Adrenal gland (tissue), 9 donors: ENCODE measurements at regions not wholly inside any gene's neighbourhood (a gene's known extent, or its start where the extent isn't known, plus 50 kb on each side); places are given as distances from the start of the nearest gene placed in this dataset.

Source experiments
- DNase-seq, 7 donors: peaks; one replicate each; pipeline ENCODE4 v3.0.0-alpha.2; 2019 to 2020
- H3K27ac ChIP-seq, 5 donors: fragments of 200-600 bp; sonication (generic) in 4 of 5; 1 replicate in 3 of 5; 2 replicates in 2 of 5; pipeline versions ENCODE4 v1.5.1 to v1.8.0; 2016 to 2020; ENCODE audit warnings: mild to moderate bottlenecking in 1 of 5
- H3K27me3 ChIP-seq: fragments of 200-600 bp; 2 replicates; pipeline ENCODE4 v1.8.0; 2021
- H3K36me3 ChIP-seq, 2 donors: fragments of 200-600 bp; replicated peaks in 1 of 2; 1 replicate in 1 of 2; 2 replicates in 1 of 2; pipeline versions ENCODE4 v1.5.1 to v1.8.0; 2018 to 2022
- H3K4me1 ChIP-seq, 2 donors: fragments of 200-600 bp; replicated peaks in 1 of 2; 1 replicate in 1 of 2; 2 replicates in 1 of 2; pipeline versions ENCODE4 v1.5.1 to v1.8.0; 2018 to 2021
- H3K4me3 ChIP-seq, 4 donors: fragments of 200-600 bp; sonication (generic) in 3 of 4; one replicate each; pipeline ENCODE4 v1.5.1; 2016 to 2018
- H3K9me3 ChIP-seq, 3 donors: fragments of 200-600 bp; sonication (generic) in 1 of 3; replicated peaks in 1 of 3; 1 replicate in 2 of 3; 2 replicates in 1 of 3; pipeline versions ENCODE4 v1.5.1 to v1.8.0; 2016 to 2021
- CTCF ChIP-seq, 6 experiments: fragments of 450-650 bp in 4 of 6; fragments of 200-600 bp in 2 of 6; sonication (generic) in 1 of 6; IDR thresholded peaks; 1 replicate in 5 of 6; 2 replicates in 1 of 6; pipeline versions ENCODE4 v1.5.1 to v1.8.0; 2016 to 2021; ENCODE audit warnings: antibody characterized with exemption in 6 of 6, mild to moderate bottlenecking in 2 of 6, moderate library complexity in 1 of 6
- POLR2A ChIP-seq, 2 donors: fragments of 450-650 bp; IDR thresholded peaks; one replicate each; pipeline ENCODE4 v1.6.1; 2017; ENCODE audit warnings: antibody characterized with exemption in 2 of 2, mild to moderate bottlenecking in 2 of 2, moderate library complexity in 1 of 2
- WGBS, 4 donors: extraction: QIAGEN DNeasy Blood & Tissue Kit in 2 of 4; methylation state at CpG; one replicate each; pipeline versions ENCODE4 v1.1.5 to v1.1.7; 2013 to 2017; 5-methylcytosine and 5-hydroxymethylcytosine counted together
- intact Hi-C, 2 donors: fragments of 100-400 bp; cut with DNase I; formaldehyde crosslinking; loops; one replicate each; pipeline versions ENCODE4 v1.14.1 to v1.15.0; 2022 to 2023
- donor health status: healthy with polysubstance abuse.
- donor health status: Bipolar disorder and iron deficiency.
- donor health status: DM: yes; HTN: yes; CAD: no.
- donor health status: DM: no; HTN: no; CAD: no.
- donor health status: DM: no; HTN: no; CAD: no.

- no peaks in the 10 kb centered on the region for H3K9me3 ChIP-seq
- H3K27ac ChIP-seq = no peak overlapping the region
- no peaks in the 10 kb centered on the region for H3K36me3 ChIP-seq
- no peaks in the 10 kb centered on the region for H3K27me3 ChIP-seq
- no peak for DNase-seq
- TF ChIP-seq POLR2A (IDR thresholded peaks at IDR 0.05) (no peak), CTCF (IDR thresholded peaks at IDR 0.05) (no peak)
- H3K4me1 ChIP-seq = no peaks in the 10 kb centered on the region
- no peak overlapping the region for H3K4me3 ChIP-seq
- 61 to 73% (median 69%) methylated on average over 2 of the region's 2 CpGs for WGBS, 4 donors
- intact Hi-C loops = no loop called here
Observed at GRCh38 chr18:43776997-43777396, 499.7 kb upstream of the SYT4 start.

DNA sequence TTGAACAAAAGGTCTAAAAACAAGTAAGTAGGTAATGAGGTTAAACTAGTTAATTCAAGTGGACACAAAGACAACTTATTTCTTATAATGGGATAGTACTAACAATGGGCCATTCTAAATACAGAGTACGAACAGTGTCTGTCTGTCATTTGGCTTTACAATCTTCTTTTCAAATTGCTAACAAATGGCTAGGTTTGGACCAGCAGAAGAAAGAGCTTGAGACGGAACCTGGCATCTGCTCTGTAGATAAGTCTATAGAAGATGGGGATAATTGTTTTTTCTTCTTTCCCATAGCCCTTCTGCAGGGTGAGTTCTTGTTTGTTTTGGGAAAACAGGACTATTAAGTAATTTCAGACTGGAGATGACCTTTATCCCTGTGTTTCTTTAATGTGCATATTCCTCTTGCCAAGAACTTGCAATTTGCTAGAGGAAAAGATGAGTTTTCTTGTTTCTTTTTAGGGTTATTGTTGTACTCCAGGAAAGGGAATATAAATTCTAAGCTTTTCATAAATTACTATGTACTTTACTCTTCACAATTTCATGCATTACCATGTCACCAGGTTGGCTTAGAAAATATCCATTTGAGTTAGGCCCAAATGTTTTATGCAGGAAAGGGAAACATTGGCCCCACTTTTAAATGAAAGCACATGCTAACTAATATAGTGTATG lies 500.5 kb upstream of the SYT4 start:
- Histone ChIP-seq H3K4me1 (no peaks in the 10 kb centered on the region), H3K27ac (no peak overlapping the region), H3K36me3 (no peaks in the 10 kb centered on the region), H3K4me3 (no peak overlapping the region), H3K9me3 (no peaks in the 10 kb centered on the region), H3K27me3 (no peaks in the 10 kb centered on the region)
- TF ChIP-seq CTCF (IDR thresholded peaks at IDR 0.05) (no peak), POLR2A (IDR thresholded peaks at IDR 0.05) (no peak)
- intact Hi-C loops = no loop called here
- 40 to 70% (median 61%) methylated on average over 2 of the region's 2 CpGs for WGBS, 4 donors
- no peak for DNase-seq

- no peak for DNase-seq
- Histone ChIP-seq H3K9me3 (no peaks in the 10 kb centered on the region), H3K27me3 (no peaks in the 10 kb centered on the region), H3K4me1 (no peaks in the 10 kb centered on the region), H3K27ac (no peak overlapping the region), H3K36me3 (no peaks in the 10 kb centered on the region), H3K4me3 (no peak overlapping the region)
- TF ChIP-seq CTCF (IDR thresholded peaks at IDR 0.05) (no peak), POLR2A (IDR thresholded peaks at IDR 0.05) (no peak)
- 26 to 39% (median 35%) methylated on average over 2 of the region's 2 CpGs for WGBS, 4 donors
- intact Hi-C loops = no loop called here
Observed at GRCh38 chr18:43780782-43781340, 503.6 kb upstream of the SYT4 start.

DNA sequence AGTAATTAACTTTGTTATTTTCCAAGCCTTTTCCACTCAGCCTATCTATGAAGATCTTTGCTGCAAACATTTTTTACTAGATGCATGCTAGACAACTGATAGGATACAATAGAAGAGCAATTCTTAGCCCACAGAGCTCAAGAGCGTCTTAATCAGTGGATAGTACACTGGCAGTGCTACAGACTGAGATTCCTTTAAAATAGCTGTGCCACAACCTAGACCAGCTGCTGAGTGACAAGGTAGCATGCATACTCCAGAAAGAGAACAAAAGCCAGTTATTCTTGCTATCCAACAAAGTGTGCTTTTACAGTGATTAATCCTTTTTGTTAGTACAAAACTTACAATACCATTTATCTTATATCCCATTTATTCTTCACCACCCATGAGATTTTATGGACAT lies 507.9 kb upstream of the SYT4 start:
- Histone ChIP-seq H3K4me1 (no peaks in the 10 kb centered on the region), H3K9me3 (no peaks in the 10 kb centered on the region), H3K27me3 (no peaks in the 10 kb centered on the region), H3K27ac (no peak overlapping the region), H3K36me3 (no peaks in the 10 kb centered on the region), H3K4me3 (no peak overlapping the region)
- DNase-seq = no peak
- TF ChIP-seq POLR2A (IDR thresholded peaks at IDR 0.05) (no peak), CTCF (IDR thresholded peaks at IDR 0.05) (no peak)
- intact Hi-C loops = no loop called here
- WGBS, 4 donors = 65 to 90% (median 82%) methylated on average over 1 of the region's 1 CpG
